Right hindlimb (tissue), 1 donor: ENCODE measurements at regions not wholly inside any gene's neighbourhood (a gene's known extent, or its start where the extent isn't known, plus 50 kb on each side); places are given as distances from the start of the nearest gene placed in this dataset.

Source experiments
- DNase-seq: peaks from one replicate; pipeline ENCODE4 v3.0.0-alpha.2; 2018

- DNase-seq, result no peak
Measured at GRCh38 chr5:3032513-3032912, 281.0 kb upstream of the IRX2 start.

GRCh38 chr5:3031733-3032378, 280.4 kb upstream of the IRX2 start:
- DNase-seq, result no peak

- no peak for DNase-seq
Measured at GRCh38 chr5:3030511-3031165, 279.2 kb upstream of the IRX2 start.

GRCh38 chr5:3029396-3029795, 277.9 kb upstream of the IRX2 start:
- no peak for DNase-seq

- no peak for DNase-seq
Measured at GRCh38 chr5:3027866-3028635, 276.6 kb upstream of the IRX2 start.

- no peak for DNase-seq
Measured at GRCh38 chr5:3027185-3027865, 275.8 kb upstream of the IRX2 start.

GRCh38 chr5:3026651-3027050, 275.2 kb upstream of the IRX2 start:
- DNase-seq, result no peak

GRCh38 chr5:3026099-3026498, 274.6 kb upstream of the IRX2 start:
- DNase-seq, result no peak

GRCh38 chr5:3025392-3025791, 273.9 kb upstream of the IRX2 start:
- DNase-seq, result no peak

GRCh38 chr5:3024976-3025375, 273.5 kb upstream of the IRX2 start:
- no peak for DNase-seq

- DNase-seq, result no peak
Measured at GRCh38 chr5:3024554-3024953, 273.1 kb upstream of the IRX2 start.

- no peak for DNase-seq
Measured at GRCh38 chr5:3024126-3024525, 272.6 kb upstream of the IRX2 start.

GRCh38 chr5:3023656-3024055, 272.2 kb upstream of the IRX2 start:
- no peak for DNase-seq

- DNase-seq, result no peak
Measured at GRCh38 chr5:3022665-3023064, 271.2 kb upstream of the IRX2 start.

GRCh38 chr5:3020426-3020825, 268.9 kb upstream of the IRX2 start:
- DNase-seq, result no peak

GRCh38 chr5:3019045-3019444, 267.6 kb upstream of the IRX2 start:
- DNase-seq, result no peak

- DNase-seq, result no peak
Measured at GRCh38 chr5:3011764-3012017, 260.2 kb upstream of the IRX2 start.

GRCh38 chr5:3010953-3011763, 259.7 kb upstream of the IRX2 start:
- no peak for DNase-seq

GRCh38 chr5:3010301-3010952, 258.9 kb upstream of the IRX2 start:
- no peak for DNase-seq

GRCh38 chr5:3009605-3010004, 258.1 kb upstream of the IRX2 start:
- no peak for DNase-seq

- DNase-seq, result no peak
Measured at GRCh38 chr5:3007577-3007976, 256.1 kb upstream of the IRX2 start.

- no peak for DNase-seq
Measured at GRCh38 chr5:3006961-3007551, 255.6 kb upstream of the IRX2 start.
